Stimulated activated CD4-positive, alpha-beta T cell treated with anti-CD3 and anti-CD28 coated beads, TNF-alpha, amount 100 ng/mL, for 24 hours (primary cell): ENCODE measurements at regions not wholly inside any gene's neighbourhood (a gene's known extent, or its start where the extent isn't known, plus 50 kb on each side); places are given as distances from the start of the nearest gene placed in this dataset.
"Not testable (repeated sequence)": the region's sequence is repeated elsewhere in the genome, so short reads cannot be mapped to it uniquely, and the experiment has no call there.

Source experiments
- DNase-seq, 3 experiments: peaks; one replicate each; pipeline ENCODE4 v3.0.0-alpha.2; 2020; ENCODE audit warnings: low read depth in 3 of 3

DNA sequence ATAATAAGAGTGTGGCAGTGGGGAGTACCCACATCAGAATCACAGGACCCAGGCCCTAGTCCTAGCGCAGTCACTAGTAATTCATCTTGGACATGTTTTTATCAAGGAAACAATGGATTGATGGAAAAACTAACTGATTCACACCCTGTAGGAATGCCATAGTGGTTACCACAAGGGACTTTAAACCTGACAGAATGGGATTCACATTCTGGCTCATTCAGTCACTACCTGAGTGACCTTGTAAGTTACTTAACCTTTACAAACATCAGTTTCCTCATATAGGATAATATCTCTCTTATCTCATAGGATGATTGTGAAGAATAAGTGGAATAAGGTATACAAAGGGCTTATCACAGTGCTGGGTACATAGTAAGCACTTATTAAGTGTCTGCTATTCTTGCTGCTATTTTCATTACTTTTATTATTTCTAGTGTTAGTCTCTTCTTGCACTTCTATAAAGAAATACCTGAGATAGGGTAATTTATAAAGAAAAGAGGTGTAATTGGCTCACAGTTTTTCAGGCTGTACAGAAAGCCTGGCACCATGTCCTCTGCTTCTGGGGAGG lies 247.5 kb upstream of the KLF3 start:
- DNase-seq = no peak

DNA sequence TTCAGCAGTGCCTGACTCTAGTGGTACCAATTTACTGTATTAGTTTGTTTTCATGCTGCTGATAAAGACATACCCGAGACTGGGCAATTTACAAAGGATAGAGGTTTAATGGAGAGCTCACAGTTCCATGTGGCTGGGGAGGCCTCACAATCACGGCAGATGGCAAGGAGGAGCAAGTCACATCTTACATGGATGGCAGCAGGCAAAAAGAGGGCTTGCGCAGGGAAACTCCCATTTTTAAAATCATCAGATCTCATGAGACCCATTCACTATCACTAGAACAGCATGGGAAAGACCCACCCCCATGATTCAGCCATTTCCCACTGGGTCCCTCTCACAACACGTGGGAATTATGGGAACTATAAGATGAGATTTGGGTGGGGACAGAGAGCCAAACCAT lies 243.7 kb upstream of the KLF3 start:
- not testable (repeated sequence) for DNase-seq

DNA sequence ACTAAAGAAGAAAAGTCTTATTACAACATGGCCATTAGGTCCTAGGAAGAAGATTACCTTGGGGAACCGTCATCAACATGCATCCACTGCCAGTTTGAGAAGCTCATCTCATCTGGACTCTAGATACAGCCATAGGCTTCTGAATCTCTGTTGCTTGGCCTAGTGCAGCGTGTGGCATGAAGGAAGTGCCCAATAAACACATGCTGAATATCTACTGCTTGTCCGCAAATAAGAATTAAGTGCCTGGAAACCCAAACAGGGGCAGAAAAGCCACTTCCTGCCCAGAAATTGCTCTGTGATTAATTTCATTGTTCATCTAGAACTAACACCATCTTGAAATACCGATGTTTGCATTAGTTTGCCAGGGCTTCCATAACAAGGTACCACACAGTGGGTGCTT lies 241.1 kb upstream of the KLF3 start:
- no peak for DNase-seq

DNA sequence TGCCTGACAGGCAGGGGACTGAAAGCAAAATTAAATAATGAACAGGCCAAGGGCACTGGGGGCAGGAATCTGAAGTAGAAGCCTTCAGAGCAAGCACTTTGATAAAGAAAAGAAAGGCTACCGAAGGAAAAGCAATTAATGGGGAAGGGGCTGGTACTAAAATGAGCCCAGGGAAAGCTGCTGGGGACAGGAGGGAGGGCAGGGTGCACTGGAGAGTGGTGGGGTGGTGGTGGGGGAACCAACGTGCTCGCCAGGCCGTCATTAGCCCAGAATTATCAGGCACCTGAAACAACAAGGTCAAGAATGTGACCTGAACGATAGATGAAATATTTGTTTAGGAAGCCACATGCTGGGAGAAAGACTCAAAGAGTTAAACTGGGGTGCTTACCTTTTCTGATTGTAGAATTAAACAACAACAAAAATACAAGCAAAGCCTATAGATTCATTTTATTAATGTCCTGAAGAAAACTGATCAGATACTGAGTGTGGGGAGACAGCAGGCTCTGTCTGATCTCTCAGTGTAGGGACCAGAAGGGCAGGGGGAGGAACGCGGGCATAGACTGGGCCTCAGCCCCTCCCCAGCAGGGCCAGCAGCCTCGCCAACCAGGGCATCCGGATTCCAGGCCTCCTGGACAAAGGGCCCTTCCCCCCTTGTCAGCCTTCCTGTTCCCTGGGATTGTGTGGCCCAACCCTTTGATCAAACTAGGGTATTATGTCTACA lies 239.7 kb upstream of the KLF3 start:
- DNase-seq = no peak

DNA sequence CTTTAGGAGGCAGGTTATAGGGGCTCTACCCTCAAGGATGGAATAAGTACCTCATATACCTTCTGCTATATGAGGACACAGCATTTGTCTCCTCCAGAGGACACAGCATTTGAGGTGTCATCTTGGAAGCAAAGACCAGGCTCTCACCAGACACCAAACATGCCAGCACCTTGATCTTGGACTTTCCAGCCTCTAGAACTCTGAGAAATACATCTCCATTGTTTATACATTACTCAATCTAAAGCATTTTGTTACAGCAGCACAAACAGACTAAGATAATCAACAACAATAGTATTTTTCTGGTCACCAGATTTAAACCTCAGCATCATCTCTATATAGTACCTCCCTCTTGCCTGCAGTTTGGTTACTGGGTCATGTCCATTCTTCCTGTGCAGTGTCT lies 237.5 kb upstream of the KLF3 start:
- no peak for DNase-seq

DNA sequence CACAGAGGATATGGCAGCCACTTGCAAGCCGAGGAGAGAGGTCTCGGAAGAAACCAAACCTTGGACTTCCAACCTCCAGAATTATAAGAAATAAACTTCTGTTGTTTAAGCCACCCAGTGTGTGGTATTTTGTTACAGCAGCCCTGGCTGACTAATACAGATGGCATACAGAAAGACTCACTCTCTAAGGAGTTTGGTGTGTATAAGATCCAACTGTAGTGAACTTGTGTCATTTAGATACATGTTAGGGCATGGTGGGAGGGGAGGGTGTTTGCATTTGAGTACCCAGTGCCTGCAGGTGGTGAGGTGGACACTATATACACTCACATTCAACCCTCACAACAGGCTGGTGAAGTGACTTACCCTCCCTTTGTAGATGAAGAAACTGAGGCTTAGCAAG lies 233.2 kb upstream of the KLF3 start:
- no peak for DNase-seq

DNA sequence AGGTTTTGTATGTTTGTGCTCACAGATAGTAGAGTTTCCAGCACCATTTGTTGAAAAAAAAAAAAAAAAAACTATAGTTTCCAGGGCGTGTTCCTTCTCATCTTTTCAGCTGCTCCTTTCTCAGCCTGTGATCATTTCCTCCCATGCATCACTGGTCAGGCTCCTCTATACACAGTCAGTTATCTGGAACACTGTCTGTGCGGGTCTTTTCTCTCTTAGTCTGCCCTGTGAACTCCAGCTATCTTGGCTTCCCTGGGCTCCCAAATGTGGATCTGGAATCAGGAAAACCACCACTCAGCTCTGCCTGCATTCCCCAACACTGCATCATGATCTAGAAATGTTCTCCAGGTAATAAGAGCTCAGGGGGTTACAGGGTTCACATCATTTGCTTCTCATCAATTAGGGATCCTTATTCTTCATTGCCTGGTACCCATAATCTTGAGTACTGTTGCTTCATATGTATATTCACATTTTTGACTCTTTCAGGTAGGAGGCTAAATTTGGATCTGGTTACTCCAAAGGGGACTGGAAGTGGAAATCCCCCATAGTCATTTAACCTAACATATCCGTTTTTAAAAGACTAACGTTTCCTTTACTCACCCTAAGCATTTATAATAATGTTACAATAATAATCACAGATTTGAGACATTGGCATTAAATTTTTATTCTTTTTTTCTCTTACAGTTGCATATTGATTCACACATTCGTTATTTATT lies 221.8 kb upstream of the KLF3 start:
- DNase-seq = no peak

DNA sequence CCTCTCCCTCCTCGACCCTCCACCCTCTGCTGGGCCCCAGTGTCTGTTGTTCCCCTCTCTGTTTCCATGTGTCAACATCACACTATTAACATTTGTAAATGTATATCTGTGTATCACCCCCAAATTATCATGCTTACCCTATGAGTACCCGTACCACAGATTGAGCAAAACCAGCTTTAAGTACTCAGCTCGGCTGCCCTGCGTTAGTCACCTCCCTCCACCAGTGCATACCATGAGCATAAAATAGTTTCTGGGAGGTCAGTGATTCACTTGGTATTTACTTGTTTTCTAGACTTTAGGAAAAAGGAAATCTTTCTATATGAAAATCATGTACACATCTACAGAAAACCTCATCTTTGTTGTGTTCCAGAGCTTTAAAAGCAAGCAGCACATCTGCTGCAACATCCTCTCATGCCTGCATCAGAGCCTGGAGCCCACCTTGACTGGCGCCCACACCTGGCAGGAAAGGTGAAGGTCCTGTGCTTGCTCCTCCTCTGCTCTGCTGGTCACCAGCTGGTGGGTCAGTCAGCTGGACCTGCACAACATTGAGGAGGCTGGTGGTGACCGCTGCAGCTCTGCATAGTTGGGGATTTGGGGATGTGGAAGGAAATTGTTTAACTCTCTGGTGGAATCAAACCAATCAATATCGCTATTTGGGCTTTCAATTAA lies 214.4 kb upstream of the KLF3 start:
- no peak for DNase-seq

DNA sequence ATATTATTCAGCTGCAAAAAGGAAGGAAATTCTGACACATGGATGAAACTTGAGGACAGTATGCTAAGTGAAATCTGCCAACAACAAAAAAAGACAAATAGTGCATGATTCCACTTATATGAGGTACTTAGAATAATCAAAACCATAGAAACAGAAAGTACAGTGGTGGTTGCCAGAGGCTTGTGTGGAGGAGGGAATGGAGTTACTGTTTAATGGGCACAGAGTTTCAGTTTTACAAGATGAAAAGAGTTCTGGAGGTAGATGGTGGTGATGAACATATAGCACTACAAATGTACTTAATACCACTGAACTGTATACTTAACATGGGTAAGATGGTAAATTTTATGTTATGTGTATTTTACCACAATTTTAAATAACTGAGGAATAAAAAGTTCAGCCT lies 212.0 kb upstream of the KLF3 start:
- DNase-seq = no peak

DNA sequence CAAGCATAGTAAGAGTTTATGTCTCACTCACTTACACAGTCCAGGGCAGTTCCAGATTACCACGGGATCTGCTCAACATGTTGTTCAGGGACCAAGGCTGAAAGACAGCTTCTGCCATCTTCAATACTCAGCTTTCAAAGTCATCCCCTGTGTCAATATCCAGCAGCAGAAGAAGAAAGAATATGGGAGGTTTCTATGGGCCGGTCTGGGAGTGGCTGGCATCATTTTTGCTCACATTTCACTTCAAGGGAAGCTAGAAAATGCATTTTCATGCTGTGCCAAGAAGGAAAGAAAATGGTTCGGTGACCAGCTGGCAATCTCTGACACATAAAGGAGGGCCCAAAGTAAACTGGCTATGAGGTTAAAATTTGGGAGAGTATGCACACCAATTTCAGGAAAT lies 211.5 kb upstream of the KLF3 start:
- DNase-seq = no peak

DNA sequence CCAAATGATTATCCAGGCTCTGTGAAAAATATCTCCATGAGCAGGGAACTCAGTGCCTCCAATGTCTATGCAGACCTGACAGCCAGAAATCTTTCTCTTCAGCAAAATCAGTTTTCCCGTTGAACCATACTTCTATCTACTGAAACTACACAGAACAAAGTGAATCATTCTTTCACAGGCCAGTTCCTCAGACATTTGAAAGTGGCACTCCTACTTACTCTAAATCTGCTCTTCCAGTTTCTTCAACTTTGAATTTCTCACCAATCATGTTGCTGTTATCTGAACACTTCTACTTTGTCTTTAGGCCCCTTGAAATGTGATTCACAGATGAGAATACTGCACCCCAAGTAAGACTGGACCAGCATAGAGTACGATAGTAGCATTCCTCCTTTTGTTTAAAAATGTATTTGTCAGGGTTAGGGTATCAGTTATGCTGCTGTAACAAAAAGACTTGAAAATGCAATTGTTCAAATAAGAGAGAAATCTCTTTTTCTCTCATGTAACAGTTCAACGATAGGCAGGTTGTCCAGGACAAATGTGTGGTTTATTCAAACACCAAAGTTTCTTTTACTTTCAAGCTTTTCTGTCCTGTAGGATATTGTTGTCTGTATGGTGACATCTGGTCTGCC lies 210.6 kb upstream of the KLF3 start:
- no peak for DNase-seq

DNA sequence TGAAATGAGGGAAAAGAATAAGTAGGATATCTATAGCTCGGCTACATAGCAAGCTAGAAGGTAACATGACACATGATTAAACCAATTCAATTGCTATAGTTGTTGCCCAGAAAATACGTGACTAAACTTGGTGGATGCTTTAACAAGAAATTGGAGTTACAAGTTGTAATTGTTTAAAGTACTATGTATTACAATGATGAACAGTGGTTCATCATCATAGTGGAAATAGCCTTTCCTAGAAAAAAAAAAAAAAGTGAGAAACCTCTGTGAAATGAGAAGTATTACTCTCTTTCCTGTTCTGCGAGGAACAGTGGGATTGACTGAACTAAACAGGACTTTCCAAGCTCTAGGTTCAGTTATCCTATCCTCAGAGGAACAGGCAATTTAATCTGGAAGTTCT lies 209.7 kb upstream of the KLF3 start:
- no peak for DNase-seq

DNA sequence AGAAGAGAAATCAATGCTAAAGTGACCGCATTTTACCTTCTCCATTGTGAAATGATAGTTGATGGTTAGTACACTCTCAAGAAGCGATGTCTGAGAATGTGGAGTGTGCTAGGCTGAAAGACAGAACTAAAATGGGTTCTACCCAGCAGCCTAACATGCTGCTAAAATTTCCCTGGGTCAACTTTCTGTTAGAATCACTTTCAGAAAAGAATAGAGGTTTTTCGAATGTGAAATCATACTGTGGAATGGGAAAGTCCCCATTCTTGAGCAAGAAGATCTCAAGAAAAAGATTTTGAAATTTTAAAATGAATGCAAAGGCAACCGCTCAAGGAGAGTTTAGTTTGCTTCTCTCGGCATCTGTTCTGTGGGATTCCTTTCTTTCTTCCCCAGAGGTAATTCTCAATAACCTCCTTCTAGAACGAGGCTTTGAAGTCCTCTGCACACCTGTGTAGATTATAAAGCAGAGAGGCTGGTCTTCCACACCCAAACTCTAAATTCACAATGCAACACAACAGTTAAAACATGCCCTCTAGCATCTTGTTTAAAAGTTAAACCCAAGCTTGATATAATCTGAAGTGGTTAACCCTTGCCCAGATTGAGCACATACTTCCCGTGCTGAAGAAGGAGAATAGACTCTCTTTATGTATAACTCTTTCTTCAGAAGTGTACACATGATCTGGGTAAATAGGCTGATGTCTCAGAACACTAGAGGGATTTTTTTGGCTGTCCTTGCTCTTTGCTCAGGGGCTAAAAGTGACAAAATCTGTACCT lies 208.7 kb upstream of the KLF3 start:
- no peak for DNase-seq

DNA sequence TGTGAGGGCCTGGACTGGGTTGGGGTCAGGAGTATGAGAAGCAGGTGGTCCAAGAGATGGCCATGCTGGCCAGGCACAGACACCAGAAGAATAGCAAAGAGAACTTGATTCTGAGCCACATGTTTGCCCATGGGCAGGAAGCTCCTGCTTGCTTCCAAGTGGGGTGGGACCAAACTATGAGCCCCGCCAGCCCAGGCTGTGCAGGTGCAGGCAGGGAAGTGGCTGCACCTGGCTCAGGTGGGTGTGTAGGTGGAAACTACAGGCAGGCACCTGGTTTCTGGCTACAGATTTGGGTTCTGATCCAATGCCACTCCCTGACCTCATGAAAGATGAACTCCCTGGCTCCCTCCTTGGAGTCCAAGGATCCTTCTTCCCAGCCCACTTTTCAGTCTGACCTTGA lies 207.9 kb upstream of the KLF3 start:
- DNase-seq = no peak

DNA sequence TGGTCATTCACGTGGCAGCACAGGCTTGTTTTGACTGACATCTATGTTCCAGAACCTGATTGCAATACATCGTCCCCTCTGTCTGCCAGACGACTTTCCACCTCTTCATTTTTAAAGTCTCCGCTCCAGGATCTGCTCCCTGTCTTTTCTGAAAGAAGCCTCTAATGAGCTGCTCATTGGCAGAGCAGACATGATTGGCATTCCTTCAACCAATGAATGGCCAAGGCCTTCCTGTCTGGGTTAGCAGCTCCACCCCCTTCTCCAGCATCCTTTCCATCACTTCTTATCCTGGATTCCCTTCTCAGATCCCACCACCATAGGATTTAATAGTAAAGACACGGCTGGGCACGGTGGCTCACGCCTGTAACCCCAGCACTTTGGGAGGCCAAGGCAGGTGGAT lies 202.7 kb upstream of the KLF3 start:
- no peak for DNase-seq

DNA sequence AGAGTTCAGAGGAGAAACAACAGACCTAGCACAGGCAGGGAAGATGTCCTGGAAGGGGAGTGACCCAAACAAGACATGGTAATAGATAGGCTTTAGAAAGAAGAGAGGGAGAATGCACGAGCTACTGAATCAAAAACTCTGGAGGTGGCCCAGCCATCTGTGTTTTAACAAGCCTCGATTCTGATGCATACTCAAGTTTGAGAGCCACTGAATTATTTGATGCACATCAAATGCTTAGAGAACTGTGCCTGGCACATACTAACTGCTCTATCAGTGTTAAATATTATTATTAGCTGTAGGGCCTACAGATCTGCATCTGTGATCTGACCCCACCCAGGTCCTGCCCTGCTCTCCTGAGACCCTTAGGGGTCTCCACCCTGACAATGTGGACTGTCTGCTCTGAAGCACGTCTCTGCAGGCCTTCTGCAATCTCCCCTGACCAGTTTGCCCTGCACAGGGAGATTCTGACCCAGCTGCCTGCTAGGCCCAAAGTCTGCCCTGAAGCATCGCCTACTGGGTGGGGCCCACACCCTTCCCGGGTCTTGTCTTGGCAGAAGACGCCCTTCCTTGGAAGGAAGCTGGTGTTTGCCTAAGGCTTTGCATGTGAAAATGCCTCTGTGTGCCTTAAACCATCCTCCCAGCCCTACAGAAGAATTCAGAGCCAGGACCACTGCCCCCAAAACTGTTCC lies 201.5 kb upstream of the KLF3 start:
- DNase-seq = no peak

DNA sequence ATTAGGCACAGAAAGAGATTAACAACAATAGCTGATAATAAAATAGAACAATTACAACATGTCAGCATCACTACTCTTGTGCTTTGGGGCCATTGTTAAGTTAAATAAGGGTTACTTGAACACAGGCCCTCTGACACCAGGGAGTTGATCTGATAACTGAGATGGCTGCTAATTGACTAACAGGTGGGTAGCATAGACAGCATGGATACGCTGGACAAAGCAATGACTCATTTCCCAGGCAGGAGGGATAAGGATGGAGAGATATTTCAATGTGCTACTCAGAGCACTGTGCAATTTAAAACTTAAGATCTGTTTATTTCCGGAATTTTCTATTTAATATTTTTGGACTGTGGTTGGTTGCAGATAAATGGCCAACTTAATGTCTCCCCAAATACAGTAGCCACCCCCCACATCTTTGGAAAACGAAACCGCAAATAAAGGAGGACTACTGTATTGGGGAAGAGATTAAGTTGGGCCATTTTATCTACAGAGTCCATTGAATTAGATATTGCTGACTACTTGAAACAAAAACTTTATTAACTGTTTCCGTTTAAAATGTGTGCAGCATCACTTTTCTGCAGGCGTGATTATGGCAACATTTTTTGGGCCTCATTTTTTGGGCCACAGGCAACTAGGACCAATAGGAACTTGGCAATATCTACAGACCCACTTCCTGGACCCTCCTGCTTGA lies 200.6 kb upstream of the KLF3 start:
- no peak for DNase-seq

DNA sequence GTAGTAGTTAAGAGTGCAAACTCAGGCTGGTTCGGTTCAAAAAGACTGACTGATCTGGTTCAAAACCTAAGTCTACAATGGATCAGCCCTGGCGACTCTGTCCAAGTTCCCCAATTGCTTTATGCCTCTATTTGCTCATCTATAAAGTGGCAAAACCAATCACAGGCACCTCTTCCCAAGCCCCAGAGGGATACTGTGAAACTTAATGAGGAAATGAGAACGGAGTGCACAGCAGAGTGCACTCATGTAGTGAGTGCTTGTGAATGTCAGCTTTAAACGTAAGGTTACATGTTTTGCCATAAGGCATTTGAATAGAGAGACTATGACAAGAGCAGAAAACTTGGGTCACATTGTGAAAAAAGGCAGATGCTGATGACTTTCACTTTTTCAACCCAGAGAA lies 199.7 kb upstream of the KLF3 start:
- no peak for DNase-seq

DNA sequence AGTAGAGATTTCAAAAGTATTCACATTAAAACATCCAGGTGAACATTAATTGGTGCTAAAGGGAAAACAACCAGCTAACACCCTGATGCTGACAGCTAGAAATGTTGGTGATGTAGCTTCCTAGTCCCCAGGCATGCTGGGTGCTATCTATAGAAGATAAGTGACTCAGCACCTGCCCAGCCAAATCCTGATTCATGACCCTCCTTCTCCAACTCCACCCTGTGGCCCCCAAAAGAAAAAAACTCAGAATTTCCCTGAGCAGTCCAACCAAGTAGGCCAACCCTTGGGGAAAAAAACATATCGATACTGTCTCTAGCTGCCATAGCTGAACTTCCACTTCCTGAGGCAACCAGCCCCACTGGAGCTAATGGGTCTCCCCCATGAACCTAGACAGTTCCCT lies 197.6 kb upstream of the KLF3 start:
- no peak for DNase-seq

DNA sequence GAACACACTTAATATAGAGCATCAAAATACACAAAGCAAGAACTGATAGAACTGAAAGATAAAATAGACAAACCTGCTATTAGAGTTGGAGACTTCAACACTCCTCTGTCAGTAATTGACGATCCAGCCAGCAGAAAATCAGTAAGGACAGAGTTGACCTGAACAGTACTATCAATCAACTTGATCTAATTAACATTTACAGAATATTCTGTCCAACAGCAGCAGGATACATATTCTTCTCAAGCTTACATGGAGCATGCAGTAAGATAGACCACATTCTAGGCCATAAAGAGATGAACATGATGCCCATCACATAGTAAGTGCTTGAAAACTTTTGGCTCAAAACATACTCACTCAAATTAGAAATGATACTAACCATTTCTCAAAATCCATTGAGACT lies 196.7 kb upstream of the KLF3 start:
- no peak for DNase-seq
